ENCODE measurements at regions not wholly inside any gene's neighbourhood (a gene's known extent, or its start where the extent isn't known, plus 50 kb on each side); places are given as distances from the start of the nearest gene placed in this dataset.

DNA sequence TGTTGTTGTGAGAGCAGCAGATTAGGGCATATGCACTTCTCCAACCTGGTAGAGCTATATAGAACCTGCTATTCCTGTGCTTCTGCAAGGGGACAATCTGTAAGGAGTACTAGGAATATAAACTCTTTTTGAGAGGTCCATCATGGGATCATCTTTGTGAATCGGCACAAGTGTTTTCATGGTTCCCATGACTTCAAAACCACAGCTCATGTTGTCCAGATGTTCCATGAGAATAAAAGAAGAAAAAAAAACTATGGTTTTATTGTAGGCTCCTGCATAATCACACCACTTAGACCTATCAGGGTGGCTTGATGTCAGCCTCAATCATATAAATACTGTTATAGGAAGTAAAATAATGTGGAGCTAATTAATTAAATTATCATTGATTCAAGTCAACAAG, 311.4 kb upstream of the ATP2B1 start:
- TF ChIP-seq, protein P1, sequence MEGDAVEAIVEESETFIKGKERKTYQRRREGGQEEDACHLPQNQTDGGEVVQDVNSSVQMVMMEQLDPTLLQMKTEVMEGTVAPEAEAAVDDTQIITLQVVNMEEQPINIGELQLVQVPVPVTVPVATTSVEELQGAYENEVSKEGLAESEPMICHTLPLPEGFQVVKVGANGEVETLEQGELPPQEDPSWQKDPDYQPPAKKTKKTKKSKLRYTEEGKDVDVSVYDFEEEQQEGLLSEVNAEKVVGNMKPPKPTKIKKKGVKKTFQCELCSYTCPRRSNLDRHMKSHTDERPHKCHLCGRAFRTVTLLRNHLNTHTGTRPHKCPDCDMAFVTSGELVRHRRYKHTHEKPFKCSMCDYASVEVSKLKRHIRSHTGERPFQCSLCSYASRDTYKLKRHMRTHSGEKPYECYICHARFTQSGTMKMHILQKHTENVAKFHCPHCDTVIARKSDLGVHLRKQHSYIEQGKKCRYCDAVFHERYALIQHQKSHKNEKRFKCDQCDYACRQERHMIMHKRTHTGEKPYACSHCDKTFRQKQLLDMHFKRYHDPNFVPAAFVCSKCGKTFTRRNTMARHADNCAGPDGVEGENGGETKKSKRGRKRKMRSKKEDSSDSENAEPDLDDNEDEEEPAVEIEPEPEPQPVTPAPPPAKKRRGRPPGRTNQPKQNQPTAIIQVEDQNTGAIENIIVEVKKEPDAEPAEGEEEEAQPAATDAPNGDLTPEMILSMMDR (IDR thresholded peaks at IDR 0.05) = no peak
- no peak for TF ChIP-seq POLR2A (IDR thresholded peaks at IDR 0.05)
